Esophagus muscularis mucosa (tissue), 3 donors: ENCODE measurements at regions not wholly inside any gene's neighbourhood (a gene's known extent, or its start where the extent isn't known, plus 50 kb on each side); places are given as distances from the start of the nearest gene placed in this dataset.

Source experiments
- CTCF ChIP-seq, 3 experiments: fragments of 200-600 bp in 2 of 3; fragments of 450-650 bp in 1 of 3; sonication (generic) in 2 of 3; IDR thresholded peaks; one replicate each; pipeline ENCODE4 v1.5.1; 2017 to 2019; ENCODE audit warnings: antibody characterized with exemption in 3 of 3, mild to moderate bottlenecking in 2 of 3, moderate library complexity in 1 of 3
- POLR2AphosphoS5 ChIP-seq, 2 donors: sonication (generic); formaldehyde crosslinking; IDR thresholded peaks; one replicate each; pipeline ENCODE4 v1.6.1; 2017; ENCODE audit warnings: antibody characterized with exemption in 2 of 2

- TF ChIP-seq POLR2AphosphoS5 (IDR thresholded peaks at IDR 0.05): no peak
- TF ChIP-seq CTCF (IDR thresholded peaks at IDR 0.05): no peak
These were observed 50.2 kb upstream of the TPM4 start for GRCh38 chr19:16026131-16026530.
